Lower leg skin (tissue), 4 donors: ENCODE measurements at regions not wholly inside any gene's neighbourhood (a gene's known extent, or its start where the extent isn't known, plus 50 kb on each side); places are given as distances from the start of the nearest gene placed in this dataset.

ENCODE experiments used
- DNase-seq, 2 donors: peaks; one replicate each; pipeline ENCODE4 v3.0.0-alpha.2; 2019; ENCODE audit warnings: low spot score in 2 of 2
- H3K4me3 ChIP-seq: fragments of 200-600 bp; sonication (generic); 2 replicates; pipeline ENCODE4 v1.5.1; 2017; ENCODE audit warnings: mild to moderate bottlenecking, low read depth; ENCODE audit not compliant: poor library complexity, severe bottlenecking
- POLR2A ChIP-seq, 2 donors: fragments of 450-650 bp; IDR thresholded peaks; one replicate each; pipeline ENCODE4 v1.6.1; 2016 to 2017; ENCODE audit warnings: antibody characterized with exemption in 2 of 2, mild to moderate bottlenecking in 1 of 2, moderate library complexity in 1 of 2
- WGBS, 2 donors: methylation state at CpG; one replicate each; pipeline ENCODE4 v1.1.5; 2018; 5-methylcytosine and 5-hydroxymethylcytosine counted together
- intact Hi-C: fragments of 100-400 bp; cut with DNase I; formaldehyde crosslinking; loops from one replicate; pipeline ENCODE4 v1.15.0; 2023; ENCODE audit warnings: low total_unique reads
- TF ChIP-seq, protein P1 (sequence below), 3 donors: fragments of 450-650 bp; IDR thresholded peaks; one replicate each; pipeline ENCODE4 v1.5.1; 2016; ENCODE audit warnings: antibody characterized with exemption in 3 of 3, mild to moderate bottlenecking in 3 of 3, moderate library complexity in 2 of 3

DNA sequence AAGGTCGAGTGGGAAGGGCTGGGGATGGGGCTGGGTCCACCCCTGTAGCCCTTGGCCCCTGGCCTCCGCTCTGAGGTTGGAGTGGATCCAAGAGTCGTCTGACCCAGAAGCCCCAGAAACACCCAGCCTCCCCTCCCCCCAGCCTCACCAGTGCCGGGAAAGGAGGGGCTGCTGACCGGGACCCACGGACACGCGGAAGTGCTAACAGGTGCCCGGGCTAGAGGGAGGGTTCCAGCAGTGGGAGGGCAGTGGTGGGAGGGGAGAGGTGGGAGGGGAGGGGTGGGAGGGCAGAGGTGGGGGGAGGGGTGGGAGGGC lies 131.8 kb upstream of the NKX1-1 start:
- intact Hi-C loops, result no loop called here
- no peak overlapping the region for H3K4me3 ChIP-seq
- WGBS, 2 donors, result 50 to 100% methylated on average over 1 of the region's 9 CpGs
- no peak for TF ChIP-seq POLR2A (IDR thresholded peaks at IDR 0.05)
- TF ChIP-seq, protein P1, sequence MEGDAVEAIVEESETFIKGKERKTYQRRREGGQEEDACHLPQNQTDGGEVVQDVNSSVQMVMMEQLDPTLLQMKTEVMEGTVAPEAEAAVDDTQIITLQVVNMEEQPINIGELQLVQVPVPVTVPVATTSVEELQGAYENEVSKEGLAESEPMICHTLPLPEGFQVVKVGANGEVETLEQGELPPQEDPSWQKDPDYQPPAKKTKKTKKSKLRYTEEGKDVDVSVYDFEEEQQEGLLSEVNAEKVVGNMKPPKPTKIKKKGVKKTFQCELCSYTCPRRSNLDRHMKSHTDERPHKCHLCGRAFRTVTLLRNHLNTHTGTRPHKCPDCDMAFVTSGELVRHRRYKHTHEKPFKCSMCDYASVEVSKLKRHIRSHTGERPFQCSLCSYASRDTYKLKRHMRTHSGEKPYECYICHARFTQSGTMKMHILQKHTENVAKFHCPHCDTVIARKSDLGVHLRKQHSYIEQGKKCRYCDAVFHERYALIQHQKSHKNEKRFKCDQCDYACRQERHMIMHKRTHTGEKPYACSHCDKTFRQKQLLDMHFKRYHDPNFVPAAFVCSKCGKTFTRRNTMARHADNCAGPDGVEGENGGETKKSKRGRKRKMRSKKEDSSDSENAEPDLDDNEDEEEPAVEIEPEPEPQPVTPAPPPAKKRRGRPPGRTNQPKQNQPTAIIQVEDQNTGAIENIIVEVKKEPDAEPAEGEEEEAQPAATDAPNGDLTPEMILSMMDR (IDR thresholded peaks at IDR 0.05), result no peak
- DNase-seq, result no peak

DNA sequence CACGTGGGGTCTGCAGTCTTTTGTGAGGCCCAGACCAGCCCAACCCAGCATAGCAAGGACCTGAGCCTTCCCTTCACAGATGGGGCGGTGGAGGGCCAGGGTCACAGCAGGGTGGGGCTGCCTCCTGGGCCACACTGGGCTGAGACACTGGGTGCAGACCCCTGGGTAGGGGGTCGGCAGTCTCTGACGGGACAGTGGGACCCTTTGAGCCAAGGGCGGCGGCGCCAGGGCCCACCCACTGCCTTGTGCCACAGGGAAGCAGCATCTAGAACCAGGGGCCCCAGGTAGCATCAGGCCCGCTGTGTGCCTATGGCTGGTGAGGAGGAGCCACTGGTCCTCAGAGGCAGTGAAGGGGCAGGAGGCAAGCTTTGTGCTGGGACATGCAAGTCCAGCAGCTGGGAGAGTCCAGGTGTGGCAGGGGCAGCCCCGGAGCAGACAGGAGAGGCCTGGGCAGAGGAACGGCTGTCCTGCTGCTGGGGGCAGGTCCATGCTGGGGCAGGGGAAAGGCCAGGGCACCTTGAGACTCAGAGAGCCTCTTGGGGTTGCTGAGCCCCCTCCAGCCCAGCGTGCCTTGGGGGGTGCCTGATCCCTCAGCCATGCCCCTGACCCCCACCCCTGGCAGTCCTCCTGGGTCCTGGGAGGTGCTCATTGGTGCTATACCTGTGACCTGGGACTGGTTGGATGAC lies 131.3 kb upstream of the NKX1-1 start:
- WGBS, 2 donors, result 76 to 87% methylated on average over 2 to 3 of the region's 11 CpGs
- no peak for DNase-seq
- intact Hi-C loops, result no loop called here

DNA sequence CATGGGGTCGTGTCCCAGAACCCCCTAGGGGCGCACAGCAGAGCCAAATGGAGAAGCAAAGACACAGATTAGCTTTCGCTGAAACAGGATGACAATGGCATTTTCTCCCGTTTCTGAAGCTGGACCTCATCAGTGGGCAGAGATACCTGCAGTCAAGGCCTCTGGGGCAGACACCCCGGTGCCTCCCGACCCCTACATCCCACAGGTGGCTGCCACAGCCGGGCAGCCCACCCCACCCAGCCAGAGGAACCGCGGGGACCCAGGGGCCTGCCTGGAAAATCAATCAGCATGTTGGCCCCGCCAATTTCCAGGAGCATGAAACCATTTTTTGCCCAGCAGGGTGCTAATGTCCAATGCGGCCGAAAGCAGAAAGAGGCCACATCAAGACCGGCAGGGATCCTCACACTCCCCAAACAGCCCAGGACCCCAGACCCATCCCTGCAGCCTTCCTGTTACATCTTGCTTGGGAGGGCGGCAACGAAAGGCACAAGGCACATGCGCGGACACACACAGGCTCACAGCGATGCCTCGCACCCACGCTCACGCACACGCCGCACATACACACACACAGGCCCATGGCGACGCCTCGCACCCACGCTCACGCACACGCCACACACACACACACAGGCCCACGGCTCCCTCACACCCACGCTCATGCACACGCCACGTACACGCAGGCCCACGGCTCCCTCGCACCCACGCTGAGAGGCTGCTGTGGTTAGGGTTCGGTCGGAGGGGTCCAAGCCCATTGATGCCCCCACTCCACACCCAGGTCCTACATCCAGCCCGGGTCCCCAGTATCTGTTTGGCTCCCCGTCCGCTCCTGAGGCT lies 130.6 kb upstream of the NKX1-1 start:
- no peak for DNase-seq
- H3K4me3 ChIP-seq, result no peak overlapping the region
- intact Hi-C loops, result no loop called here
- WGBS, 2 donors, result 91 to 93% methylated on average over 36 to 38 of the region's 42 CpGs
- TF ChIP-seq, protein P1 (IDR thresholded peaks at IDR 0.05), result no peak
- no peak for TF ChIP-seq POLR2A (IDR thresholded peaks at IDR 0.05)

More for the DNA sequence above, 131.3 kb upstream of the NKX1-1 start:
- no peak overlapping the region for H3K4me3 ChIP-seq
- TF ChIP-seq, protein P1 (IDR thresholded peaks at IDR 0.05), result no peak

DNA sequence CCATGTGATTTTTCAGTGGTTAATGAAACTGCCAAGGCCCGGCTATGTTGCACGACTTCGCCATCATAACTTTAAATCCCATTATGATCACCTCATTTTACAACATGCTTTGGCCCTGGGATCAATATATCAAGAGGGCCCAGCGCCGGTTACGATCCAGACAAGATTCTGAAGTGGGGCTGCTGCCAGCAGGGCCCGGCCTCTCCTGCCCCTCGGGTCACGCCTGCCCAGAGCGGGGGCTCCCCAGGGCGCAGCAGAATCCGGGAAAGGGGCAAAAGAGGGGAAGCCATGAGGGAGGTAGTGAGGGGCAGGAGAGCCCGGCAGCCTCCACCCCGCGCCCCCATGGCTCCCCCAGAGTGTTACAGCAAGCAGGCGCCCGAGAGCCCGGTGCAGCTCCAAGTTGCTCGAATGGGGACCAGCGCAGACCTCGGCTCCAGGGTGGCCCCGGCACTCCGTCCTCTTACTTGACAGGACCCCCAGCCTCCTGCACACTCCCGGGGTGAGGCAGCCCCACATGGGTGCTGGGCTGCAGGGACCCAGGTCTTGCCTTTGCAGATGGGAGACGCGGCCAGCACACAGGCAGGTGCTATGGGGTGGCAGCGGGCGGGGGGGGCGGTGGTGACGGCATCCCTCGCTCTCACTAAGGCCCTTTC lies 129.8 kb upstream of the NKX1-1 start:
- WGBS, 2 donors, result 86 to 89% methylated on average over 21 to 31 of the region's 31 CpGs
- intact Hi-C loops, result no loop called here
- no peak overlapping the region for H3K4me3 ChIP-seq
- TF ChIP-seq, protein P1 (IDR thresholded peaks at IDR 0.05), result no peak
- TF ChIP-seq POLR2A (IDR thresholded peaks at IDR 0.05), result no peak
- no peak for DNase-seq

DNA sequence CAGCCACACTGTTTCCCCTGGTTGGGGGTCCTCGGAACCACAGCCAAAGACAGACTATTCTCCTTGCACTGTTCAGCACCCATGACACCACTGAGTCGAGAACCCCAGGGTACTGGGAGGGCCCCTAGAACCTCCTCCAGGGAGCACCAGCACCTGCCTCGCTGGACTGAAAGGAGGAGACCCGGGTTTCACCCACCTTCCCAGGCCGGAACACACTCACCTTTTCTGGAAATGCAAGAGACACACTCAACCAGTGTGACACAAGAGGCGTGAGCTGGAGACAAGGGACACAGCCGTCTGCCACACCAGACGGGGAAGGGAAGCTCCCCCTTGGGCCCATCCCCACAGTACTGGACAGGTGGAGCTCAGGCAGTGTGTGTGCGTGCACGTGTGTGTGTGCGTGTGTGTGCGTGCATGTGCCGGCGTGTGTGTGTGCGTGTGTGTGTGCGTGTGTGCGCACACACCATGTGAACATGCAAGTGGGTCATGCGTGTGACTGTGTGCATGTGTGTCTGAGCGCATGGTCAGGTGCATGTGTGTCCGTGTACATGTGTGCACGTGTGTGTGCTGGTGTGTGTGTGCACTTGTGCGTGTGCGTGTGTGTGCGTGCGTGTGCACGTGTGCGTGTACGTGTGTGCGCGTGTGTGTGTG lies 128.8 kb upstream of the NKX1-1 start:
- TF ChIP-seq, protein P1 (IDR thresholded peaks at IDR 0.05), result no peak
- no peak for TF ChIP-seq POLR2A (IDR thresholded peaks at IDR 0.05)
- no peak overlapping the region for H3K4me3 ChIP-seq
- intact Hi-C loops, result no loop called here
- 92 to 93% methylated on average over 28 to 30 of the region's 30 CpGs for WGBS, 2 donors
- DNase-seq, result no peak
